Activated CD4-positive, alpha-beta T cell treated with anti-CD3 and anti-CD28 coated beads, Interleukin-2, amount 50 U/mL, for 16 hours (primary cell): ENCODE measurements at regions not wholly inside any gene's neighbourhood (a gene's known extent, or its start where the extent isn't known, plus 50 kb on each side); places are given as distances from the start of the nearest gene placed in this dataset.

Source experiments
- DNase-seq: peaks from one replicate; pipeline ENCODE4 v3.0.0-alpha.2; 2020

- DNase-seq, result no peak
These were observed 585.8 kb downstream of the QKI start for GRCh38 chr6:164000276-164000675.

- no peak for DNase-seq
These were observed 585.1 kb downstream of the QKI start for GRCh38 chr6:163999475-164000125.

GRCh38 chr6:163998496-163998895 is 584.0 kb downstream of the QKI start:
- DNase-seq, result no peak

- DNase-seq, result no peak
These were observed 582.0 kb downstream of the QKI start for GRCh38 chr6:163996491-163996890.

GRCh38 chr6:163994566-163994965 is 580.0 kb downstream of the QKI start:
- DNase-seq, result no peak

- no peak for DNase-seq
These were observed 578.2 kb downstream of the QKI start for GRCh38 chr6:163992701-163993100.

GRCh38 chr6:163992056-163992455 is 577.5 kb downstream of the QKI start:
- DNase-seq, result no peak

GRCh38 chr6:163991321-163991720 is 576.8 kb downstream of the QKI start:
- DNase-seq, result no peak

- no peak for DNase-seq
These were observed 571.8 kb downstream of the QKI start for GRCh38 chr6:163986313-163986712.

- no peak for DNase-seq
These were observed 571.2 kb downstream of the QKI start for GRCh38 chr6:163985710-163986109.

GRCh38 chr6:163985040-163985439 is 570.5 kb downstream of the QKI start:
- no peak for DNase-seq

- DNase-seq, result no peak
These were observed 569.8 kb downstream of the QKI start for GRCh38 chr6:163984124-163984936.

GRCh38 chr6:163983679-163984078 is 569.2 kb downstream of the QKI start:
- DNase-seq, result no peak

- no peak for DNase-seq
These were observed 559.8 kb downstream of the QKI start for GRCh38 chr6:163974322-163974721.

GRCh38 chr6:163971841-163972838 is 557.6 kb downstream of the QKI start:
- no peak for DNase-seq

- no peak for DNase-seq
These were observed 556.5 kb downstream of the QKI start for GRCh38 chr6:163970846-163971564.

GRCh38 chr6:163965426-163966348 is 551.2 kb downstream of the QKI start:
- DNase-seq, result no peak

- DNase-seq, result no peak
These were observed 550.3 kb downstream of the QKI start for GRCh38 chr6:163964789-163965188.

GRCh38 chr6:163963205-163964120 is 548.9 kb downstream of the QKI start:
- DNase-seq, result no peak

- no peak for DNase-seq
These were observed 548.2 kb downstream of the QKI start for GRCh38 chr6:163962627-163963117.
